ENCODE measurements at regions not wholly inside any gene's neighbourhood (a gene's known extent, or its start where the extent isn't known, plus 50 kb on each side); places are given as distances from the start of the nearest gene placed in this dataset.

GRCh38 chr1:93735722-93736121, 54.1 kb upstream of the BCAR3 start:
- TF ChIP-seq CTCF (IDR thresholded peaks at IDR 0.05) = no peak
- TF ChIP-seq POLR2A (IDR thresholded peaks at IDR 0.05) = no peak
